DND-41 (cell line): ENCODE measurements at regions not wholly inside any gene's neighbourhood (a gene's known extent, or its start where the extent isn't known, plus 50 kb on each side); places are given as distances from the start of the nearest gene placed in this dataset.

Experiments
- ATAC-seq: fragments of 200-7000 bp; cut with Tn5 transposase; 3 replicates; pipeline ENCODE4 v1.9.1; 2021; ENCODE audit warnings: low read depth; ENCODE audit not compliant: insufficient read depth
- DNase-seq: peaks from one replicate; pipeline ENCODE4 v3.0.0-alpha.2; 2020
- H2AFZ ChIP-seq: 2 replicates; pipeline ENCODE4 v1.6.0; 2012; ENCODE audit warnings: low read depth, low read length
- H3K27ac ChIP-seq: 2 replicates; pipeline ENCODE4 v1.5.1; 2012; ENCODE audit warnings: low read length, inconsistent platforms
- H3K27me3 ChIP-seq: fragments of 200-600 bp; sonication (generic); 2 replicates; pipeline ENCODE4 v1.6.0; 2012; ENCODE audit warnings: low read length, mild to moderate bottlenecking, inconsistent platforms; ENCODE audit not compliant: insufficient read depth, poor library complexity
- H3K36me3 ChIP-seq: 2 replicates; pipeline ENCODE4 v1.5.1; 2012; ENCODE audit warnings: low read length, inconsistent platforms; ENCODE audit not compliant: insufficient read depth
- H3K4me1 ChIP-seq: 2 replicates; pipeline ENCODE4 v1.5.1; 2012; ENCODE audit warnings: mild to moderate bottlenecking, low read length; ENCODE audit not compliant: insufficient read depth
- H3K4me2 ChIP-seq: 2 replicates; pipeline ENCODE4 v1.6.0; 2012; ENCODE audit warnings: mild to moderate bottlenecking, moderate library complexity, low read length, inconsistent platforms; ENCODE audit not compliant: insufficient read depth
- H3K4me3 ChIP-seq, 2 experiments: fragments of 200-600 bp in 1 of 2; shearing (Covaris generic) in 1 of 2; 2 replicates each; pipeline ENCODE4 v1.5.1; 2012 to 2016; ENCODE audit warnings: inconsistent platforms in 2 of 2, low read length in 2 of 2, mild to moderate bottlenecking in 2 of 2, low read depth in 1 of 2, moderate library complexity in 1 of 2
- H3K79me2 ChIP-seq: 2 replicates; pipeline ENCODE4 v1.6.0; 2012; ENCODE audit warnings: low read length, inconsistent platforms; ENCODE audit not compliant: insufficient read depth
- H3K9ac ChIP-seq: 2 replicates; pipeline ENCODE4 v1.6.0; 2012; ENCODE audit warnings: low read depth, mild to moderate bottlenecking, inconsistent platforms, low read length, moderate library complexity
- H3K9me3 ChIP-seq: 2 replicates; pipeline ENCODE4 v1.5.1; 2012; ENCODE audit warnings: low read length, moderate library complexity, mild to moderate bottlenecking, inconsistent platforms; ENCODE audit not compliant: insufficient read depth, severe bottlenecking
- H4K20me1 ChIP-seq: 2 replicates; pipeline ENCODE4 v1.6.0; 2012; ENCODE audit warnings: low read length; ENCODE audit not compliant: insufficient read depth
- EZH2 ChIP-seq: IDR thresholded peaks from 3 replicates; pipeline ENCODE4 v1.6.1; 2012; ENCODE audit warnings: borderline replicate concordance, low read depth, mild to moderate bottlenecking, moderate library complexity, low read length, inconsistent platforms; ENCODE audit not compliant: severe bottlenecking
- TF ChIP-seq, protein P1 (sequence below): IDR thresholded peaks from 2 replicates; pipeline ENCODE4 v1.5.1; 2012; ENCODE audit warnings: borderline replicate concordance, low read length, moderate library complexity, mild to moderate bottlenecking; ENCODE audit not compliant: poor library complexity, severe bottlenecking; ENCODE audit errors: extremely low read depth

- Histone ChIP-seq H3K27ac (no peak overlapping the region), H2AFZ (no peak overlapping the region), H3K79me2 (no peaks in the 10 kb centered on the region), H3K4me1 (no peaks in the 10 kb centered on the region), H3K9me3 (no peaks in the 10 kb centered on the region), H3K4me2 (no peak overlapping the region), H3K9ac (no peak overlapping the region), H3K36me3 (no peaks in the 10 kb centered on the region), H3K27me3 (peaks cover 3% of the 10 kb centered on the region), H3K4me3 (no peak overlapping the region), H4K20me1 (no peaks in the 10 kb centered on the region)
- TF ChIP-seq, protein P1, sequence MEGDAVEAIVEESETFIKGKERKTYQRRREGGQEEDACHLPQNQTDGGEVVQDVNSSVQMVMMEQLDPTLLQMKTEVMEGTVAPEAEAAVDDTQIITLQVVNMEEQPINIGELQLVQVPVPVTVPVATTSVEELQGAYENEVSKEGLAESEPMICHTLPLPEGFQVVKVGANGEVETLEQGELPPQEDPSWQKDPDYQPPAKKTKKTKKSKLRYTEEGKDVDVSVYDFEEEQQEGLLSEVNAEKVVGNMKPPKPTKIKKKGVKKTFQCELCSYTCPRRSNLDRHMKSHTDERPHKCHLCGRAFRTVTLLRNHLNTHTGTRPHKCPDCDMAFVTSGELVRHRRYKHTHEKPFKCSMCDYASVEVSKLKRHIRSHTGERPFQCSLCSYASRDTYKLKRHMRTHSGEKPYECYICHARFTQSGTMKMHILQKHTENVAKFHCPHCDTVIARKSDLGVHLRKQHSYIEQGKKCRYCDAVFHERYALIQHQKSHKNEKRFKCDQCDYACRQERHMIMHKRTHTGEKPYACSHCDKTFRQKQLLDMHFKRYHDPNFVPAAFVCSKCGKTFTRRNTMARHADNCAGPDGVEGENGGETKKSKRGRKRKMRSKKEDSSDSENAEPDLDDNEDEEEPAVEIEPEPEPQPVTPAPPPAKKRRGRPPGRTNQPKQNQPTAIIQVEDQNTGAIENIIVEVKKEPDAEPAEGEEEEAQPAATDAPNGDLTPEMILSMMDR: no peak
- TF ChIP-seq EZH2: no peak
- ATAC-seq: no peak
- DNase-seq: no peak
Observed at GRCh38 chr13:97878431-97879375, 74.8 kb upstream of the IPO5 start.

- Histone ChIP-seq H3K4me2 (no peak overlapping the region), H3K4me3 (no peak overlapping the region), H3K27ac (no peak overlapping the region), H3K4me1 (no peaks in the 10 kb centered on the region), H3K9ac (no peak overlapping the region), H3K9me3 (no peaks in the 10 kb centered on the region), H3K79me2 (no peaks in the 10 kb centered on the region), H3K27me3 (peaks cover 3% of the 10 kb centered on the region), H3K36me3 (no peaks in the 10 kb centered on the region), H4K20me1 (no peaks in the 10 kb centered on the region), H2AFZ (no peak overlapping the region)
- no peak for TF ChIP-seq EZH2
- TF ChIP-seq, protein P1: no peak
- ATAC-seq: no peak
- no peak for DNase-seq
Observed at GRCh38 chr13:97879646-97880310, 73.7 kb upstream of the IPO5 start.

DNA sequence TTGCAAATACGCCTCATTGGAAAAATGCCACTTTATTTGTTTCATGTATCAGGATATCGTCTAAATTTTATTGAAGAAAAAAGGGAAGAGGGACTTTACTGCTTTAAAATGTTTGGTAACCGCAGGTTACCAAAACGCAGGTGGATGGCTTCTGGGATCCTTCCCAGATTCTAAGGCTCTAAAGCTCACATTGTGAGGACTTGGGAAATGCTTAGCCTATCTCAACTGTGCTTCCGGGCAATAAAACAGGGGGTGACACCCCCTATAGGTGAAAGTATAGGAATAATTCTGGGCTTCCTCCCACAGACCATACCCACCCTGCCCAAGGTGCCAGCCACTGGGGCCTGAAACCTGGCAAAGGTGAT, 73.2 kb upstream of the IPO5 start:
- Histone ChIP-seq H3K4me1 (no peaks in the 10 kb centered on the region), H3K36me3 (no peaks in the 10 kb centered on the region), H3K79me2 (no peaks in the 10 kb centered on the region), H3K9me3 (no peaks in the 10 kb centered on the region), H2AFZ (no peak overlapping the region), H3K27me3 (peaks cover 3% of the 10 kb centered on the region), H3K4me2 (no peak overlapping the region), H3K4me3 (no peak overlapping the region), H4K20me1 (no peaks in the 10 kb centered on the region), H3K27ac (no peak overlapping the region), H3K9ac (no peak overlapping the region)
- TF ChIP-seq, protein P1: no peak
- TF ChIP-seq EZH2: no peak
- no peak for ATAC-seq
- DNase-seq: no peak
